GM19035 (cell line): ENCODE measurements at regions not wholly inside any gene's neighbourhood (a gene's known extent, or its start where the extent isn't known, plus 50 kb on each side); places are given as distances from the start of the nearest gene placed in this dataset.
"Not testable (repeated sequence)": the region's sequence is repeated elsewhere in the genome, so short reads cannot be mapped to it uniquely, and the experiment has no call there.

ENCODE experiments used
- ATAC-seq: cut with Tn5 transposase; IDR thresholded peaks from one replicate; pipeline ENCODE4 v1.9.1; 2021; ENCODE audit not compliant: unreplicated experiment

GRCh38 chr2:16395601-16396000 lies 270.0 kb downstream of the CYRIA start:
- no peak for ATAC-seq

GRCh38 chr2:16394986-16395550 lies 270.6 kb downstream of the CYRIA start:
- no peak for ATAC-seq

- no peak for ATAC-seq
Measured at GRCh38 chr2:16394072-16394985, 271.3 kb downstream of the CYRIA start.

- no peak for ATAC-seq
Measured at GRCh38 chr2:16393500-16394071, 272.0 kb downstream of the CYRIA start.

- ATAC-seq, result no peak
Measured at GRCh38 chr2:16392647-16393499, 272.8 kb downstream of the CYRIA start.

GRCh38 chr2:16391986-16392385 lies 273.6 kb downstream of the CYRIA start:
- ATAC-seq, result no peak

GRCh38 chr2:16390561-16390960 lies 275.1 kb downstream of the CYRIA start:
- no peak for ATAC-seq

- no peak for ATAC-seq
Measured at GRCh38 chr2:16389611-16390010, 276.0 kb downstream of the CYRIA start.

- not testable (repeated sequence) for ATAC-seq
Measured at GRCh38 chr2:16388199-16388830, 277.3 kb downstream of the CYRIA start.

GRCh38 chr2:16387461-16387984 lies 278.1 kb downstream of the CYRIA start:
- no peak for ATAC-seq

- ATAC-seq, result no peak
Measured at GRCh38 chr2:16386431-16386830, 279.2 kb downstream of the CYRIA start.

- no peak for ATAC-seq
Measured at GRCh38 chr2:16386031-16386430, 279.6 kb downstream of the CYRIA start.

GRCh38 chr2:16385341-16385740 lies 280.3 kb downstream of the CYRIA start:
- no peak for ATAC-seq

GRCh38 chr2:16383411-16383810 lies 282.2 kb downstream of the CYRIA start:
- ATAC-seq, result no peak

GRCh38 chr2:16382451-16382850 lies 283.2 kb downstream of the CYRIA start:
- no peak for ATAC-seq

- ATAC-seq, result no peak
Measured at GRCh38 chr2:16381511-16381910, 284.1 kb downstream of the CYRIA start.

- ATAC-seq, result not testable (repeated sequence)
Measured at GRCh38 chr2:16379901-16380300, 285.7 kb downstream of the CYRIA start.

GRCh38 chr2:16379061-16379460 lies 286.6 kb downstream of the CYRIA start:
- not testable (repeated sequence) for ATAC-seq

- no peak for ATAC-seq
Measured at GRCh38 chr2:16378031-16378430, 287.6 kb downstream of the CYRIA start.

GRCh38 chr2:16375981-16376380 lies 289.7 kb downstream of the CYRIA start:
- ATAC-seq, result no peak
